H9 (cell line): ENCODE measurements at regions not wholly inside any gene's neighbourhood (a gene's known extent, or its start where the extent isn't known, plus 50 kb on each side); places are given as distances from the start of the nearest gene placed in this dataset.

Source experiments
- DNase-seq: peaks from one replicate; pipeline ENCODE4 v3.0.0-alpha.2; 2017
- H2AFZ ChIP-seq: one replicate; pipeline ENCODE4 v1.6.1; 2013; ENCODE audit warnings: mild to moderate bottlenecking, low read length, control low read depth, moderate library complexity
- H2AK5ac ChIP-seq: 2 replicates; pipeline ENCODE4 v1.6.1; 2013; ENCODE audit warnings: low read length, control low read depth, mixed read lengths; ENCODE audit not compliant: insufficient read length
- H2BK120ac ChIP-seq: one replicate; pipeline ENCODE4 v1.6.1; 2013; ENCODE audit warnings: low read depth, mild to moderate bottlenecking, low read length, control low read depth, inconsistent platforms; ENCODE audit not compliant: poor library complexity, severe bottlenecking
- H2BK12ac ChIP-seq: 2 replicates; pipeline ENCODE4 v1.6.1; 2013; ENCODE audit warnings: low read length, control low read depth, mixed read lengths, low read depth; ENCODE audit not compliant: insufficient read length
- H2BK15ac ChIP-seq: 2 replicates; pipeline ENCODE4 v1.6.1; 2013; ENCODE audit warnings: low read depth, low read length, control low read depth
- H2BK20ac ChIP-seq: one replicate; pipeline ENCODE4 v1.6.1; 2013; ENCODE audit warnings: low read depth, mild to moderate bottlenecking, low read length, control low read depth, inconsistent platforms; ENCODE audit not compliant: poor library complexity, severe bottlenecking
- H2BK5ac ChIP-seq: 2 replicates; pipeline ENCODE4 v1.6.1; 2013; ENCODE audit warnings: low read length, control low read depth, mixed read lengths; ENCODE audit not compliant: insufficient read length
- H3K14ac ChIP-seq: 2 replicates; pipeline ENCODE4 v1.6.1; 2013; ENCODE audit warnings: low read length, control low read depth; ENCODE audit not compliant: insufficient read depth
- H3K18ac ChIP-seq: 2 replicates; pipeline ENCODE4 v1.6.1; 2013; ENCODE audit warnings: low read depth, mild to moderate bottlenecking, mixed read lengths, low read length, control low read depth; ENCODE audit not compliant: insufficient read length
- H3K23ac ChIP-seq: 2 replicates; pipeline ENCODE4 v1.6.1; 2013; ENCODE audit warnings: low read length, control low read depth, mixed read lengths, low read depth; ENCODE audit not compliant: insufficient read length
- H3K23me2 ChIP-seq: 2 replicates; pipeline ENCODE4 v1.6.1; 2013; ENCODE audit warnings: low read depth, mild to moderate bottlenecking, mixed read lengths, low read length, control low read depth; ENCODE audit not compliant: insufficient read length, poor library complexity, severe bottlenecking
- H3K27ac ChIP-seq: 2 replicates; pipeline ENCODE4 v1.5.1; 2013; ENCODE audit warnings: low read length, control low read depth, mixed read lengths, low read depth; ENCODE audit not compliant: insufficient read length
- H3K27me3 ChIP-seq: 2 replicates; pipeline ENCODE4 v1.6.1; 2013; ENCODE audit warnings: low read length, control low read depth, inconsistent platforms; ENCODE audit not compliant: insufficient read depth
- H3K4ac ChIP-seq: 2 replicates; pipeline ENCODE4 v1.6.1; 2013; ENCODE audit warnings: low read depth, mild to moderate bottlenecking, control low read depth, inconsistent platforms, low read length, moderate library complexity
- H3K4me1 ChIP-seq: 2 replicates; pipeline ENCODE4 v1.6.1; 2013; ENCODE audit warnings: low read length, control low read depth, inconsistent platforms; ENCODE audit not compliant: insufficient read depth
- H3K4me2 ChIP-seq: 2 replicates; pipeline ENCODE4 v1.6.1; 2013; ENCODE audit warnings: low read length, control low read depth, mixed read lengths; ENCODE audit not compliant: insufficient read length, insufficient read depth
- H3K56ac ChIP-seq: 2 replicates; pipeline ENCODE4 v1.6.1; 2013; ENCODE audit warnings: low read depth, mild to moderate bottlenecking, mixed read lengths, low read length, control low read depth; ENCODE audit not compliant: insufficient read length
- H3K79me1 ChIP-seq: 2 replicates; pipeline ENCODE4 v1.6.1; 2013; ENCODE audit warnings: low read depth, mild to moderate bottlenecking, moderate library complexity, low read length, control low read depth, inconsistent platforms; ENCODE audit not compliant: insufficient read depth, poor library complexity, severe bottlenecking
- H3K79me2 ChIP-seq: 2 replicates; pipeline ENCODE4 v1.6.1; 2013; ENCODE audit warnings: low read length, control low read depth, inconsistent platforms; ENCODE audit not compliant: insufficient read depth
- H3K9ac ChIP-seq: 2 replicates; pipeline ENCODE4 v1.6.1; 2013; ENCODE audit warnings: low read length, control low read depth, mixed read lengths; ENCODE audit not compliant: insufficient read length; ENCODE audit errors: extremely low read depth
- H3K9me3 ChIP-seq: one replicate; pipeline ENCODE4 v1.6.1; 2013; ENCODE audit warnings: low read depth, low read length, inconsistent platforms; ENCODE audit not compliant: control insufficient read depth
- H3T11ph ChIP-seq: one replicate; pipeline ENCODE4 v1.6.1; 2013; ENCODE audit warnings: mild to moderate bottlenecking, low read length, control low read depth, inconsistent platforms
- H4K20me1 ChIP-seq: one replicate; pipeline ENCODE4 v1.6.1; 2013; ENCODE audit not compliant: control insufficient read depth, insufficient read length, insufficient read depth
- H4K5ac ChIP-seq: 2 replicates; pipeline ENCODE4 v1.6.1; 2013; ENCODE audit warnings: low read depth, mild to moderate bottlenecking, mixed read lengths, low read length, control low read depth; ENCODE audit not compliant: insufficient read length
- H4K8ac ChIP-seq: replicated peaks from 2 replicates; pipeline ENCODE4 v1.6.1; 2013; ENCODE audit warnings: low read length, control low read depth, mixed read lengths, low read depth; ENCODE audit not compliant: insufficient read length
- H4K91ac ChIP-seq: 2 replicates; pipeline ENCODE4 v1.6.1; 2013; ENCODE audit warnings: low read depth, mild to moderate bottlenecking, moderate library complexity, mixed read lengths, low read length, control low read depth; ENCODE audit not compliant: insufficient read length
- H3K27ac Mint-ChIP-seq, 3 experiments: 2 replicates in 2 of 3; 3 replicates in 1 of 3; pipeline ENCODE4 v1.8.0; 2020 to 2021; ENCODE audit warnings: mixed read lengths in 3 of 3, mild to moderate bottlenecking in 1 of 3, moderate library complexity in 1 of 3
- H3K27me3 Mint-ChIP-seq: 2 replicates; pipeline ENCODE4 v1.8.0; 2021; ENCODE audit warnings: low read depth, mild to moderate bottlenecking, moderate library complexity, mixed read lengths
- H3K36me3 Mint-ChIP-seq, 3 experiments: 2 replicates in 2 of 3; 3 replicates in 1 of 3; pipeline ENCODE4 v1.8.0; 2020 to 2021; ENCODE audit warnings: low read depth in 3 of 3, mixed read lengths in 3 of 3; ENCODE audit not compliant: insufficient read depth in 1 of 3
- H3K4me1 Mint-ChIP-seq, 2 experiments: 2 replicates each; pipeline ENCODE4 v1.8.0; 2020; ENCODE audit warnings: mixed read lengths in 2 of 2
- H3K4me3 Mint-ChIP-seq, 2 experiments: 2 replicates in 1 of 2; 3 replicates in 1 of 2; pipeline ENCODE4 v1.8.0; 2020 to 2021; ENCODE audit warnings: mild to moderate bottlenecking in 2 of 2, mixed read lengths in 2 of 2, moderate library complexity in 1 of 2
- H3K9me3 Mint-ChIP-seq, 2 experiments: 2 replicates in 1 of 2; 3 replicates in 1 of 2; pipeline ENCODE4 v1.8.0; 2020; ENCODE audit warnings: mild to moderate bottlenecking in 2 of 2, mixed read lengths in 2 of 2, moderate library complexity in 1 of 2
- CTCF ChIP-seq: fragments of 200-600 bp; sonication (generic); conservative IDR thresholded peaks from 3 replicates; pipeline ENCODE4 v1.8.0; 2021; ENCODE audit warnings: antibody characterized with exemption, mild to moderate bottlenecking
- WGBS: extraction: QIAGEN DNeasy Blood & Tissue Kit; methylation state at CpG from one replicate; pipeline ENCODE4 v1.1.7; 2013; ENCODE audit warnings: missing lambda C conversion rate, low lambda C conversion rate, mixed read lengths; ENCODE audit not compliant: insufficient read length; ENCODE audit errors: extremely low coverage; 5-methylcytosine and 5-hydroxymethylcytosine counted together

- peaks cover 8% of the 10 kb centered on the region; the same call in 1 of the 2 replicates for H3K4me1 ChIP-seq
- no peaks in the 10 kb centered on the region for H3K79me1 ChIP-seq
- H3K27ac ChIP-seq: no peak overlapping the region
- no peak overlapping the region for H3K18ac ChIP-seq
- H4K91ac ChIP-seq: no peak overlapping the region
- no peak overlapping the region for H3K14ac ChIP-seq
- H3K23me2 ChIP-seq: no peaks in the 10 kb centered on the region
- no peaks in the 10 kb centered on the region for H3K27me3 Mint-ChIP-seq
- H3T11ph ChIP-seq: no peak overlapping the region
- H3K56ac ChIP-seq: no peak overlapping the region
- H2BK5ac ChIP-seq: no peak overlapping the region
- no peak overlapping the region for H2AFZ ChIP-seq
- no peaks in the 10 kb centered on the region for H3K9me3 Mint-ChIP-seq
- no peak overlapping the region for H4K5ac ChIP-seq
- no peak overlapping the region for H2BK15ac ChIP-seq
- H3K4me2 ChIP-seq: no peak overlapping the region
- H3K4me1 Mint-ChIP-seq: peaks cover 79 to 91% of the 10 kb centered on the region in 2 experiments
- H3K23ac ChIP-seq: no peak overlapping the region
- no peaks in the 10 kb centered on the region for H3K27me3 ChIP-seq
- H2BK120ac ChIP-seq: no peak overlapping the region
- H2BK12ac ChIP-seq: no peak overlapping the region
- no peaks in the 10 kb centered on the region for H3K9me3 ChIP-seq
- WGBS: no CpG with 5 or more reads among the region's 3 CpGs
- no peak overlapping the region for H2BK20ac ChIP-seq
- H4K8ac ChIP-seq: no peak overlapping the region
- H3K4ac ChIP-seq: no peak overlapping the region
- no peak overlapping the region for H3K27ac Mint-ChIP-seq
- no peak for DNase-seq
- TF ChIP-seq CTCF: no peak
- no peak overlapping the region; a peak in 1 of 5 replicates for H3K4me3 Mint-ChIP-seq
- H3K79me2 ChIP-seq: peaks cover 1% of the 10 kb centered on the region; the same call in 1 of the 2 replicates
- H4K20me1 ChIP-seq: no peaks in the 10 kb centered on the region
- peaks cover 4 to 12% (median 9%) of the 10 kb centered on the region in 3 experiments; a peak in 5 of 7 replicates for H3K36me3 Mint-ChIP-seq
- no peak overlapping the region for H3K9ac ChIP-seq
- H2AK5ac ChIP-seq: no peak overlapping the region
These were observed 160.5 kb downstream of the GLI2 start for GRCh38 chr2:120896126-120896525.
